ENCODE measurements at regions not wholly inside any gene's neighbourhood (a gene's known extent, or its start where the extent isn't known, plus 50 kb on each side); places are given as distances from the start of the nearest gene placed in this dataset.

- POLR2A ChIA-PET: no interaction called here
- H4K20me1 ChIP-seq (ENCODE audit: insufficient read depth, low read length): no peaks in the 10 kb centered on the region
- FAIRE-seq (no peak), ATAC-seq (no peak), DNase-seq (ENCODE audit: low spot score) (no peak)
- CTCF ChIA-PET (ENCODE audit: low intra/inter-chr PET ratio, low total read pairs): no interaction called here
- H3K4me2 ChIP-seq (ENCODE audit: low read depth, low read length): no peak overlapping the region
- no peak overlapping the region for H3K27ac ChIP-seq (ENCODE audit: extremely low read length, insufficient read depth, low read length)
- no peak for TF ChIP-seq MLLT10 (CRISPR knock-in tag; IDR thresholded peaks at IDR 0.05)
- no peak for TF ChIP-seq NFE2 (CRISPR knock-in tag; IDR thresholded peaks at IDR 0.05)
- TF ChIP-seq NFIC (IDR thresholded peaks at IDR 0.05; ENCODE audit: low read length): no peak
- no peak for TF ChIP-seq KLF11 (CRISPR knock-in tag; IDR thresholded peaks at IDR 0.05)
- no peak for TF ChIP-seq ZNF292 (CRISPR knock-in tag; IDR thresholded peaks at IDR 0.05; ENCODE audit: borderline replicate concordance, low read depth)
- TF ChIP-seq ZNF275 (CRISPR knock-in tag; IDR thresholded peaks at IDR 0.05; ENCODE audit: borderline replicate concordance): no peak
- TF ChIP-seq ZNF775 (CRISPR knock-in tag; IDR thresholded peaks at IDR 0.05; ENCODE audit: borderline replicate concordance): no peak
- no peak for TF ChIP-seq ATF7 (IDR thresholded peaks at IDR 0.05)
- TF ChIP-seq ATF7 (CRISPR knock-in tag; IDR thresholded peaks at IDR 0.05): no peak
- no peak for TF ChIP-seq PPARG (CRISPR knock-in tag; conservative IDR thresholded peaks at IDR 0.05)
- no peak for TF ChIP-seq HNRNPH1 (optimal IDR thresholded peaks at IDR 0.05; ENCODE audit: low read depth, low read length)
- TF ChIP-seq DDIT3 (CRISPR knock-in tag; IDR thresholded peaks at IDR 0.05): no peak
- no peak for TF ChIP-seq CREM (IDR thresholded peaks at IDR 0.05)
- no peak for TF ChIP-seq CREM (CRISPR knock-in tag; IDR thresholded peaks at IDR 0.05)
- TF ChIP-seq ZBTB49 (CRISPR knock-in tag; IDR thresholded peaks at IDR 0.05; ENCODE audit: borderline replicate concordance): no peak
- whole genome bisulfite sequencing (ENCODE audit: low lambda C conversion rate): 0% methylated on average over 3 of the region's 3 CpGs
- no peaks in the 10 kb centered on the region for H3K27me3 ChIP-seq (ENCODE audit: control insufficient read depth in 1 of 2, insufficient read depth in 2 of 2, low read length in 2 of 2)
- H3K4me1 ChIP-seq (ENCODE audit: insufficient read depth, low read length): no peaks in the 10 kb centered on the region
- no peak overlapping the region for H2AFZ ChIP-seq (ENCODE audit: low read length)
- no peaks in the 10 kb centered on the region for H3K79me2 ChIP-seq (ENCODE audit: insufficient read depth, low read length)
- intact Hi-C loops (cut with micrococcal nuclease; ENCODE audit: unreplicated experiment) (no loop called here), in situ Hi-C loops (cut with HindIII; ENCODE audit: extremely low pct_ligation_motif_present, low pct_unique_long_range_greater_than_20kb) (no loop called here)
- no peak overlapping the region for H3K4me3 ChIP-seq (replicated peaks in 1 of 3; ENCODE audit: insufficient read depth in 1 of 3, low read depth in 2 of 3, low read length in 3 of 3)
- no peak overlapping the region for H3K9ac ChIP-seq (ENCODE audit: insufficient read depth, low read depth, low read length)
- no peaks in the 10 kb centered on the region for H3K36me3 ChIP-seq (replicated peaks in 1 of 2; ENCODE audit: control insufficient read depth in 1 of 2, insufficient read depth in 2 of 2, low read length in 2 of 2)
- no peaks in the 10 kb centered on the region for H3K9me3 ChIP-seq (ENCODE audit: low read length)
- no TSS peak for BruUV-seq (replicated peaks)
Measured at GRCh38 chr9:93843396-93843795, 111.8 kb downstream of the BARX1 start.

Measured in HepG2 (cell line).